ENCODE measurements at regions not wholly inside any gene's neighbourhood (a gene's known extent, or its start where the extent isn't known, plus 50 kb on each side); places are given as distances from the start of the nearest gene placed in this dataset.

DNA sequence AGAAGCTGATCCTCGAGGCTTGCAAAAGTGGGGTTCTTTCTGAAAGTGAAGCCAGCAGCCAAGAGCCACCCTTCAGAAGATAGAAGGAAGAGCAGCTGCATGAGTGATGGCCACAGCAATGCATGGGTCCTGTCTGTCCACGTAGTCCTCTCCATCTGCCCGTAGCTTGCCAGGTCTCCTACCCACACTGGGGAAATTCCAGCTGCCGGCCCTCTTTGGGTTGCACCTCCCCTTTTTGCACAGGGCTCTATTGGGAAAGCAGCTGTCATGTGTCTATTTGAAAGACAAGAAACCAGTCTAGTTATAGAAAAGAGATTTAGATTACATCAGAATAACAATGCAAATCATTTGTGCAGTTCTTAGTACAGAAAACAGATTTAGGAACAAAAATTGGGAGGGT is 204.4 kb downstream of the GIPC2 start:
- POLR2A ChIA-PET: no interaction called here
- Histone ChIP-seq H3K27ac (ENCODE audit: insufficient read depth in 1 of 2, low read depth in 1 of 2, low read length in 2 of 2, poor library complexity in 1 of 2, severe bottlenecking in 2 of 2) (no peak overlapping the region), H3K4me1 (ENCODE audit: control extremely low read depth in 1 of 4, control insufficient read depth in 4 of 4, insufficient read depth in 4 of 4, low read length in 3 of 4) (no peaks in the 10 kb centered on the region), H3K27me3 (replicated peaks in 2 of 5; ENCODE audit: control insufficient read depth in 4 of 5, insufficient read depth in 5 of 5, low read length in 4 of 5) (no peaks in the 10 kb centered on the region), H3K4me3 (ENCODE audit: control insufficient read depth in 1 of 7, extremely low read depth in 1 of 7, insufficient read depth in 4 of 7, low read depth in 2 of 7, low read length in 6 of 7) (no peak overlapping the region), H3K9me3 (ENCODE audit: control extremely low read depth in 1 of 5, control insufficient read depth in 4 of 5, insufficient read depth in 2 of 5, low read depth in 1 of 5, low read length in 4 of 5) (no peaks in the 10 kb centered on the region), H3K36me3 (ENCODE audit: control insufficient read depth in 4 of 4, insufficient read depth in 4 of 4, low read length in 3 of 4) (no peaks in the 10 kb centered on the region)
- 69% methylated on average over 3 of the region's 4 CpGs for WGBS (ENCODE audit: insufficient coverage)
- DNase-seq: no peak
- CTCF ChIA-PET: no interaction called here

GRCh38 chr1:78254517-78254916 is 208.8 kb downstream of the GIPC2 start:
- peaks cover 0 to 3% (median 0%) of the 10 kb centered on the region in 5 experiments for H3K9me3 ChIP-seq (ENCODE audit: control extremely low read depth in 1 of 5, control insufficient read depth in 4 of 5, insufficient read depth in 2 of 5, low read depth in 1 of 5, low read length in 4 of 5)
- H3K27me3 ChIP-seq (replicated peaks in 2 of 5; ENCODE audit: control insufficient read depth in 4 of 5, insufficient read depth in 5 of 5, low read length in 4 of 5): no peaks in the 10 kb centered on the region
- WGBS (ENCODE audit: insufficient coverage): no CpG with 5 or more reads among the region's 3 CpGs
- no peaks in the 10 kb centered on the region for H3K4me1 ChIP-seq (ENCODE audit: control extremely low read depth in 1 of 4, control insufficient read depth in 4 of 4, insufficient read depth in 4 of 4, low read length in 3 of 4)
- ChIA-PET CTCF (no interaction called here), POLR2A (no interaction called here)
- H3K4me3 ChIP-seq (ENCODE audit: control insufficient read depth in 1 of 7, extremely low read depth in 1 of 7, insufficient read depth in 4 of 7, low read depth in 2 of 7, low read length in 6 of 7): no peak overlapping the region
- no peak overlapping the region for H3K27ac ChIP-seq (ENCODE audit: insufficient read depth in 1 of 2, low read depth in 1 of 2, low read length in 2 of 2, poor library complexity in 1 of 2, severe bottlenecking in 2 of 2)
- no peaks in the 10 kb centered on the region for H3K36me3 ChIP-seq (ENCODE audit: control insufficient read depth in 4 of 4, insufficient read depth in 4 of 4, low read length in 3 of 4)
- no peak for DNase-seq

GRCh38 chr1:78255383-78255782 is 209.6 kb downstream of the GIPC2 start:
- POLR2A ChIA-PET: no interaction called here

DNA sequence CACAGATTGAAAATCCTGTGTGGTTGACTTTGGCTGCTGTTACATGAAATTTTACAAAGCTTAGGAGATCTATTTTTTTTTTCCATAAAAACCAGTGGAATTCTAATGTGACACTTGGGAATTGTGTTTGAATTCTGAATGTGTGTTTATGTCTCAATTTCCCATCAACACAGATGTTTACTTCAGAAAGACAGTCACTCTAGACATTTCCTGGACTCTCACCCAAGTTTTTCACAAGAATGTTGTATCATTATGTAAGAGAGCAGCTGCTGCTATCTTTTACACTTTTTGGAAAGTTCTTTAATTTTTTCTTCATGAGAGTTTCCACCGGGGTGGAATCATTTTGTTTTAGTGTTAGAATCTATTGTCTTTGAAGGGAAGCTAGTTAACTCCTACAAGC is 210.1 kb downstream of the GIPC2 start:
- Histone ChIP-seq H3K27me3 (replicated peaks in 2 of 5; ENCODE audit: control insufficient read depth in 4 of 5, insufficient read depth in 5 of 5, low read length in 4 of 5) (no peaks in the 10 kb centered on the region), H3K4me3 (ENCODE audit: control insufficient read depth in 1 of 7, extremely low read depth in 1 of 7, insufficient read depth in 4 of 7, low read depth in 2 of 7, low read length in 6 of 7) (no peak overlapping the region), H3K27ac (ENCODE audit: insufficient read depth in 1 of 2, low read depth in 1 of 2, low read length in 2 of 2, poor library complexity in 1 of 2, severe bottlenecking in 2 of 2) (no peak overlapping the region), H3K36me3 (ENCODE audit: control insufficient read depth in 4 of 4, insufficient read depth in 4 of 4, low read length in 3 of 4) (no peaks in the 10 kb centered on the region), H3K4me1 (ENCODE audit: control extremely low read depth in 1 of 4, control insufficient read depth in 4 of 4, insufficient read depth in 4 of 4, low read length in 3 of 4) (no peaks in the 10 kb centered on the region), H3K9me3 (ENCODE audit: control extremely low read depth in 1 of 5, control insufficient read depth in 4 of 5, insufficient read depth in 2 of 5, low read depth in 1 of 5, low read length in 4 of 5) (peaks cover 0 to 3% (median 0%) of the 10 kb centered on the region in 5 experiments)
- POLR2A ChIA-PET: no interaction called here
- DNase-seq: no peak
- no CpG with 5 or more reads among the region's 1 CpG for WGBS (ENCODE audit: insufficient coverage)
- CTCF ChIA-PET: no interaction called here

More at GRCh38 chr1:78255383-78255782, 209.6 kb downstream of the GIPC2 start:
- H3K4me3 ChIP-seq (ENCODE audit: control insufficient read depth in 1 of 7, extremely low read depth in 1 of 7, insufficient read depth in 4 of 7, low read depth in 2 of 7, low read length in 6 of 7): no peak overlapping the region
- H3K9me3 ChIP-seq (ENCODE audit: control extremely low read depth in 1 of 5, control insufficient read depth in 4 of 5, insufficient read depth in 2 of 5, low read depth in 1 of 5, low read length in 4 of 5): peaks cover 0 to 3% (median 0%) of the 10 kb centered on the region in 5 experiments
- no peaks in the 10 kb centered on the region for H3K4me1 ChIP-seq (ENCODE audit: control extremely low read depth in 1 of 4, control insufficient read depth in 4 of 4, insufficient read depth in 4 of 4, low read length in 3 of 4)
- H3K27ac ChIP-seq (ENCODE audit: insufficient read depth in 1 of 2, low read depth in 1 of 2, low read length in 2 of 2, poor library complexity in 1 of 2, severe bottlenecking in 2 of 2): no peak overlapping the region
- no peaks in the 10 kb centered on the region for H3K36me3 ChIP-seq (ENCODE audit: control insufficient read depth in 4 of 4, insufficient read depth in 4 of 4, low read length in 3 of 4)
- no peak for DNase-seq
- WGBS (ENCODE audit: insufficient coverage): no CpG with 5 or more reads among the region's 2 CpGs
- H3K27me3 ChIP-seq (replicated peaks in 2 of 5; ENCODE audit: control insufficient read depth in 4 of 5, insufficient read depth in 5 of 5, low read length in 4 of 5): no peaks in the 10 kb centered on the region
- CTCF ChIA-PET: no interaction called here

- WGBS (ENCODE audit: insufficient coverage): 50% methylated on average over 2 of the region's 2 CpGs
- Histone ChIP-seq H3K4me3 (ENCODE audit: control insufficient read depth in 1 of 7, extremely low read depth in 1 of 7, insufficient read depth in 4 of 7, low read depth in 2 of 7, low read length in 6 of 7) (no peak overlapping the region), H3K27ac (ENCODE audit: insufficient read depth in 1 of 2, low read depth in 1 of 2, low read length in 2 of 2, poor library complexity in 1 of 2, severe bottlenecking in 2 of 2) (no peak overlapping the region), H3K36me3 (ENCODE audit: control insufficient read depth in 4 of 4, insufficient read depth in 4 of 4, low read length in 3 of 4) (no peaks in the 10 kb centered on the region), H3K9me3 (ENCODE audit: control extremely low read depth in 1 of 5, control insufficient read depth in 4 of 5, insufficient read depth in 2 of 5, low read depth in 1 of 5, low read length in 4 of 5) (no peaks in the 10 kb centered on the region), H3K27me3 (replicated peaks in 2 of 5; ENCODE audit: control insufficient read depth in 4 of 5, insufficient read depth in 5 of 5, low read length in 4 of 5) (no peaks in the 10 kb centered on the region), H3K4me1 (ENCODE audit: control extremely low read depth in 1 of 4, control insufficient read depth in 4 of 4, insufficient read depth in 4 of 4, low read length in 3 of 4) (no peaks in the 10 kb centered on the region)
- POLR2A ChIA-PET: no interaction called here
- CTCF ChIA-PET: no interaction called here
- DNase-seq: no peak
These were observed 217.7 kb downstream of the GIPC2 start for GRCh38 chr1:78263459-78263858.

GRCh38 chr1:78263946-78264345 is 218.2 kb downstream of the GIPC2 start:
- H3K9me3 ChIP-seq (ENCODE audit: control extremely low read depth in 1 of 5, control insufficient read depth in 4 of 5, insufficient read depth in 2 of 5, low read depth in 1 of 5, low read length in 4 of 5): no peaks in the 10 kb centered on the region
- ChIA-PET CTCF (no interaction called here), POLR2A (no interaction called here)
- H3K4me3 ChIP-seq (ENCODE audit: control insufficient read depth in 1 of 7, extremely low read depth in 1 of 7, insufficient read depth in 4 of 7, low read depth in 2 of 7, low read length in 6 of 7): no peak overlapping the region
- no peaks in the 10 kb centered on the region for H3K36me3 ChIP-seq (ENCODE audit: control insufficient read depth in 4 of 4, insufficient read depth in 4 of 4, low read length in 3 of 4)
- no peak overlapping the region for H3K27ac ChIP-seq (ENCODE audit: insufficient read depth in 1 of 2, low read depth in 1 of 2, low read length in 2 of 2, poor library complexity in 1 of 2, severe bottlenecking in 2 of 2)
- no peak for DNase-seq
- H3K4me1 ChIP-seq (ENCODE audit: control extremely low read depth in 1 of 4, control insufficient read depth in 4 of 4, insufficient read depth in 4 of 4, low read length in 3 of 4): no peaks in the 10 kb centered on the region
- no CpG with 5 or more reads among the region's 1 CpG for WGBS (ENCODE audit: insufficient coverage)
- no peaks in the 10 kb centered on the region for H3K27me3 ChIP-seq (replicated peaks in 2 of 5; ENCODE audit: control insufficient read depth in 4 of 5, insufficient read depth in 5 of 5, low read length in 4 of 5)

DNA sequence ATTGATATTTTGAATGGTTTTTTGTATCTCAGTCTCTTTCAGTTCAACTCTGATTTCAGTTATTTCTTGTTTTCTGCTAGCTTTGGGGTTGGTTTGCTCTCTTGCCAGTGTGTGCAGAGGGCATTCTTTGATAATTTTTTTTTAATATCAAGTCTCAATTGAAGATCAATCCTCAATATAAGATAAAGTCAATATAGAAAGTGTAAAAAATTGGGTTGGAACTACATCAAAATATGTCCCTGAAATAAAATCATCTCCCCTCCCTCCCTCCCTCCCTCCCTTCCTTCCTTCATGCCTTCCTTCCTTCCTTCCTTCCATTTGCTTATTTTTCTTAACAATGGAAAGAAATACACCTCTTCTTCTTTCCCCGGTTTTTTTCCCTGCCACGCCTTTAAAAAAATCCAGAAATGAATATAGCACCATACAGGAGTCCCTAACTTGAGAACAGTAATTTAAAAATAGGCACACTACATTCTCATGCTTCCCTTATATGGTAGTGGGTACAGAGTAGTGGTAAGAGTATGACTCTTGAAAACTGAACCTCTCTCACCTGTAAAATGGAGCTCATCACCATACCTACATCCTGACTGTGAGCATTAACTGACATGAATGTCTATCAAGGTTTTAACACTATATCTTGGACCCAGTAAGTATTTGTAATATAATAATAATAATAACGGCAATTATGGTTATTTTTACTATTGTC is 221.9 kb downstream of the GIPC2 start:
- Histone ChIP-seq H3K4me1 (ENCODE audit: control extremely low read depth in 1 of 4, control insufficient read depth in 4 of 4, insufficient read depth in 4 of 4, low read length in 3 of 4) (no peaks in the 10 kb centered on the region), H3K4me3 (ENCODE audit: control insufficient read depth in 1 of 7, extremely low read depth in 1 of 7, insufficient read depth in 4 of 7, low read depth in 2 of 7, low read length in 6 of 7) (no peak overlapping the region), H3K9me3 (ENCODE audit: control extremely low read depth in 1 of 5, control insufficient read depth in 4 of 5, insufficient read depth in 2 of 5, low read depth in 1 of 5, low read length in 4 of 5) (no peaks in the 10 kb centered on the region), H3K36me3 (ENCODE audit: control insufficient read depth in 4 of 4, insufficient read depth in 4 of 4, low read length in 3 of 4) (no peaks in the 10 kb centered on the region), H3K27ac (ENCODE audit: insufficient read depth in 1 of 2, low read depth in 1 of 2, low read length in 2 of 2, poor library complexity in 1 of 2, severe bottlenecking in 2 of 2) (no peak overlapping the region), H3K27me3 (replicated peaks in 2 of 5; ENCODE audit: control insufficient read depth in 4 of 5, insufficient read depth in 5 of 5, low read length in 4 of 5) (no peaks in the 10 kb centered on the region)
- ChIA-PET POLR2A (interaction anchor here (0.5 kb wide), 1 partner anchor 21 kb away, joined by 4 read pairs; no protein-coding TSS in a partner anchor), CTCF (no interaction called here)
- WGBS (ENCODE audit: insufficient coverage): no CpG with 5 or more reads among the region's 3 CpGs
- DNase-seq: no peak
